T-helper 9 cell (primary cell): ENCODE measurements at regions not wholly inside any gene's neighbourhood (a gene's known extent, or its start where the extent isn't known, plus 50 kb on each side); places are given as distances from the start of the nearest gene placed in this dataset.

Experiments used
- DNase-seq: peaks from one replicate; pipeline ENCODE4 v3.0.0-alpha.2; 2020

DNA sequence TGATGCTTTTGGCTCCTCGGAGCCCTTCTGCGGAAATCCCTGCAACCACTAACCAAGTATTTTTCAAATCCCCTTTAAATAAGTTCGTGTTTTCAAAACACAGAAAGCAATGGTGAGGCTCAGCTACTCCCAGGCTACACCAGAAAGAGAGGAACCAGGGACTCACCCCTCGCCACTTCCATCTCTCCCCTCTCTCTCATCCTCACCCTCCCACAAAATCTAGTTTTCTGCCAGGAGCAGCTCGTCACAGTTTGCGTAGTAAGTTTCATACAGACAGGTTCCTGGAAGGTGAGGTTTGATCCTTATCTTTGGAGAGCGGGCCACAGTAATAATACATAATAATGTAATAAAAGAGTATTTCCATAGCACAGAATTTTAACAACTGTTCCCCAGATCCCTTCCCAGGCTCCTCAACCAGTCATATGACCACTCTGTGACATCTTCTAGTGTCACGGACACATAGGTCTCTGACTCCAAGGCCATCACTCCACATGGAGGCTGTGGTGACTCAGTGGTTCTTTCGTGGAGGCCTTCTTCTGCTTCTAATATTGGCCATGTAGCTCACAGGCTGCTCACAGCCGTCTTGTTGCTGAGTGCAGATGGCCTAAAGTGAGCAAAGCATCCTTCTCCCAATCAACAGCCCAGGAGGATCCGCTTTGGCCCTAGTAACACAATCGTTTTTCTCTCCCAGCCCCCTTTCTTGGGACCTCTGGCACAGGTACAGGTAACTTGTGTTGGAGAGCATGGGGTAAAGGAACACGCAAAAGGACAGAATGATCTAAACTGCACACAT, 295.7 kb downstream of the CDC5L start:
- no peak for DNase-seq

DNA sequence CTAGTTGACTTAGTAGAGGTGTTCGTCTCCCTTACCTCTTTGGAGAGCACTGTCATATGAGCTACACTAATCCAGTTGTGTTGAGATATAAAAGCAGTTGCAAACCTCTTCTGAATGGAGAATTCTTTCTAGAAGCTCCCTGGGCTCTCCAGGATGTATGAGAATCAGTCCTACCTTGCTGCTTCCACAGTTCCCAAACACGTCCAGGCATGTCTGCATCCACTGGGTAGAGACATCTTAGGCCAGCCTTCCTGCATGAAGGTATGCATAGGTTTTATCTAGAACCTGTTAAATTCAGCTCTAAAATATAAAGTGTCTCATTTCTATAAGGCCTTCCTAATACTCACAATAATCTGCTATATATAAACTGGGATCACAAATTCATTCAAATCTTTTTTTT, 297.7 kb downstream of the CDC5L start:
- DNase-seq: no peak

DNA sequence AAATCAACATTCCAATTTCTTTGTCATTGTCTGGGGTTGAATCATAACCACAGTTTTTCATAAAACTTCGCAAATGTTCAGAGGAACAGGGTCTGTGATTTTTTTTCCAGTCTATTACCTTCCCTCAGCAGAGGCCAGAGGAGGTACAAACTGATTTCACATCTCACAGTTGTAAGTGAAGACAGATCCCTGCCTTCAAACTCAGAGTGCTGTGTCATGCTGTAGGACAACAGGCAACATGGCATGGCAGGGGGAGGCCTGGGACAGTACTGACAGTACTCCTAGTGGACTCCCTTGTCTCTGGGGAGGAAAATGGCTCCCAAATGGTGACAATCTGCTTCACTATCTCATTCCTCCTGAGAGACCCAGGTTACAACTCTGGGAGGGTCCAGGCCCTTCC, 308.6 kb downstream of the CDC5L start:
- DNase-seq: no peak

DNA sequence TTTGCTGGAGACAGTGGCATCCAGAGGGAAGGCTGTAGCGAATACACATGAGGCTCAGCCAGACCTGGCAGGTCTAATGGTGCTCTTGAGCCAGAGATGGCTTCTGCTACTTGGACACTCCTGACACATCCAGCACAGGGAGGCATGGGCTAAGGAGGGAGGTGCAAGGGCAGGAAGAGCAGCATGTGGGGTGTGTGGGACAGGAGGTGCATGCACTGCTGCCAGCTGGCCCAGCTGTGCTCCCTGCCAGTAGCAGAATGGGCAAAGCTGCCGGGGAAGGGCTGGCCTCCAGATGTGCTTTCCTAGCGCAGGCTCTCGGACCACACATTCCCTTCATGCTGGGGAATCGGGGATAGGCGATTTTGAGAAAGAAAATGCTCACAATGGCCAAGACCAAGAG, 309.2 kb downstream of the CDC5L start:
- no peak for DNase-seq

DNA sequence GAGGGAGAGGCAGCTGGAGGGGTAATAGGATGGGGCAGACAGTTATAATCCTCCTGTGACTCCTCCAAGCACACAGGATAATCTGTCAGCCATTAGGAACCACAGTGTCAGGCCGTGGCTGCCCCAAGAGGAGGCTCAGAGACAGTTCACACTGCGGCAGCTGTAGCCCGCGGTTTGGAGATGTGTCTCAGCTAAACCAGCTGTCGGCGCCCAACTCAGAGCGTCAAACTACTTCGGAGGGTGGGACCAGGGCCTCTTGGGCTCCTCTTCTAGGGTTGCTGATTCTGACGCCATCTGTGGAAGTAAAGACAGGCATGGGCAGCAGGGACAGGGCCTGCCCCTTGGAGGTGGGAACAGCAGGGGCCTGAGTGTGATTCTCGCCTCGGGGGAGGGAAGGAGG, 309.8 kb downstream of the CDC5L start:
- no peak for DNase-seq

DNA sequence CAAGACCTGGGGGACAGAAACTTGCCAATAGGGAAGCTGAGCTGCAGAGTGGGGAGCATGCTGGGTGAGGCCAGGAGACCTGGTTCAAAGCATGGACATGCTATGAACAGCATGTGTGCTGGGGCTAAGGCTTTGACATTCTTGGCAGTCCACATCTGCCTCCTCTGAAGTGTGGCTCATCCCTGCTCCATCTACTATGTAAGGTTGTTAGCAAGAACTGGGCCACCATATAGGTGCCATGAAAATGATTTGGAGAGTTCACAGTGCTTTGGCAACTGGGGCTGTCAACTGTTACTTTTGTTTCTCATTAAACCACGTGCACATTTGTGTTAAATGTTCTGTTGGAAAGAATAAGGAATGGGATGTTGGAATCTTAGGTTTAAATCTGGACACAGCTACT, 311.1 kb downstream of the CDC5L start:
- DNase-seq: no peak

DNA sequence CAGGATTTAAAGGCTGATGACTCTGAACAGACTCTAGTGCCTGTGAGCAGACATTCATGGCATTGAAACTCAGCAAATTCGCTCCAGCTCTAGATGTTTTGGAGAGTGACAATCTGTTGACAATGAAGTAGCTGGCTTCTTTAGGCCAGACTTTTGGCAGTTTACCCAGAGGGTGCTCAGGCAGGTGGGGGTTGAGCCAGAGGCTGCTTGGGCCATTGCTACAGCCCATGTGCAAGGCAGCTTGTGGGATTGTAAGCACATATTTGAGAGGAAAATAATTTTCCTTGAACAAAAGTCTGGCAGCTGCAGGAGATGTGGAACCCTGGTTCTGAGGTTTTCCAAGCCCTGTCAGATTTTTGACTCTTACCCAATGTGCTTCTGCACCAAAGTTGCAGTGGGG, 311.6 kb downstream of the CDC5L start:
- no peak for DNase-seq

DNA sequence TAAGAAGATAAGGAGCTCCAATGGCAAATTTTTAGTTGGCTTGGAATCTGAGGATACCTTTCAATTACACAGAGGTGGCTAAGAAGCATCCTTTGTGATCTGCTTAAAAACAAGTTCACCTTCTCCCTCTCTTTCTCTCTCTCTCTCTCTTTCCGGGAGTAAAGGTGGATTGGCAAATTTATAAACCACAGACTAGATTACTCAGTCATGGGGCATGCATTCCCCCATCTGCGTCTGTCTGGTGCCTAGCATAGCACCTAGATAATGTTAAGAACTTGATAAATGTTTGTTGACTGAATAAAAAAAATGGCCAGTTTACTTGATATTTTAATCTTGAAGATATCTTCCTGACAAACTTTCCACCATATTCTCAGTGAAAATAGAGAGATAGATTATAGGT, 312.3 kb downstream of the CDC5L start:
- DNase-seq: no peak

DNA sequence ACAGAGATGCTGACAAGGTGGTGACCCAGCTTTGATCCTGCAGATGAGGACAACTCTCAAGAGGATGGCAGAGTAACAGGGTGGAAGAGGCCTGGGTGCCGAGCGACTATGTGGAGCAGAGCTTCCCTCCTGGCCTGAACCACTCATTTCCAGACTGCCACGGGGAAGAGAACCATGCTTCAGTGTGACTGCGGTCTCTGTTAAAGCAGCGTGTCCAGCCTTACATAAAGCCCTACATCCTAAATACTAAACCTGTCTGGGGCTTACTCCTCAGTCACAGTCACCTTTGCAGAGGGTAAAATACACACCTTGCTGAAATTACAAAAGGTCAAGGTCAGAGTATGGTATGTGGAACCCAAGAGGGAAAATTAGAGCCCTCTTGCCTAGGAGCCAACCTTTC, 312.9 kb downstream of the CDC5L start:
- no peak for DNase-seq

DNA sequence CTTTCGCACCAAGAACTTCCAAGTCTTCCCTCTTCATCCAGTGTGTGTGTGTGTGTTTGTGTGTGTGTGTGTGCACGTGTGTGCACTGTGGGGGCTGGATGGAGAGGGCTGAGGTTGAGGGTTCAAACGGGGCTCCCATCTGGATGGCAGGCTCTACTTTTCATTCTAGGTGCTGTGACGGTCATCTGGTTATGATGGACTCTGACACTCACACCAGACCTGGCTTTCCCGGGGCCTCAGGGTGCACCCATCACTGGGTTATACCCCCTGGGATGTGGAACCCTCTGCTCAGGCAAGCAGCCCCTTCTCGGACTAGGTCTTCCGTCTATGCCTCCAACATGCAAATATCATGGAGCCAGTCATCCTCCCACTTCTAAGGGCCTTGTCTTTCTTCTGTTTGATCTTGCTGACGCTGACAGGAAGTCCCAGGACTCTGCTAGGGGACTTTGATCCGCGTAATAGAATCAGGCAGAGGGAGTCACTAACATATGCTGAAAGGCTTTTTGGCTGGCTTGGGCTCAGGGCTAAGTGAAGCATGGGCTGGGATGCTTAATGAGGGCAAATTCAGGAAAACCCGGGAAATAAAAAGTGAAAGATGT, 313.6 kb downstream of the CDC5L start:
- no peak for DNase-seq

DNA sequence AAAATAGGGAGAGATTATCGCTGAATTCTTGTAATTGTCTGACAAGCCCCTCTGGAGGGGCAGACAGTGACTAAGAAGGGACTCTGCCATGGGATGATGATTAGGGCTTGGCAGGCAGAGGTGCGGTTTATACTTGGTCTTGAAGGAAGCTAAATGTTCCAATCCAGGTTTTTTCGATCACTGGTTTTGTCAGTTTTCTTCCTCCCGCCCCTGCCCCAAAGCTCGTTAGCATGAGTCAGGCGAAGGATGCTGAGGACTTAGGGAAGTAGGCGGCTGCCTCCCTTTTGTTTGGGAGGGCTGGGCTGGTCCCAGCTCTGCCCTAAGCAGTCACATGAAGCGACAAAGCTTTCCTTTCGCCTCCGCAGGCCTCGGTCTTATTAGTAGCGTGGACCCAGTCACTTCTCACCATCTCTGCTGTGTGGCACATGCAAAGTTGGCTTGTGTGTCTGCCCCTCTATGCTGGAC, 314.2 kb downstream of the CDC5L start:
- no peak for DNase-seq

DNA sequence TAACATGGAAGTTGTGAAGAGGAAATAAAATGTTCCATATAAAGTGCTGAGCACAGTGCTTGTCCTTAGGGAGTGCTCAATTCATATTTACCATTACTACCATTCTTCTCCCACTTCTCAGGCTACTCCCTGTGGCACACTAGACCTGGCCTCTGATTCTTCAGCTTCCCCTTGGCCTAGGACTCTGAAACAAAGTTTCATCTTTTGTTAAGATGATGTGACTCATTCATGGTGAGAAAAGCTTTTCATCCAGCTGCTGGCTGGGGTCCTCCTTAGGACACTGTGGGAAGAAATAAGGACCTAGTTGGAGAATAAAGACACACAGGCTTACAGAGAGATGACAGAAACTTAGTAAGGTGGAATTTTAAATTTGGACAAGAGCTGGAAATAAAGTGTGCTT, 314.8 kb downstream of the CDC5L start:
- DNase-seq: no peak

DNA sequence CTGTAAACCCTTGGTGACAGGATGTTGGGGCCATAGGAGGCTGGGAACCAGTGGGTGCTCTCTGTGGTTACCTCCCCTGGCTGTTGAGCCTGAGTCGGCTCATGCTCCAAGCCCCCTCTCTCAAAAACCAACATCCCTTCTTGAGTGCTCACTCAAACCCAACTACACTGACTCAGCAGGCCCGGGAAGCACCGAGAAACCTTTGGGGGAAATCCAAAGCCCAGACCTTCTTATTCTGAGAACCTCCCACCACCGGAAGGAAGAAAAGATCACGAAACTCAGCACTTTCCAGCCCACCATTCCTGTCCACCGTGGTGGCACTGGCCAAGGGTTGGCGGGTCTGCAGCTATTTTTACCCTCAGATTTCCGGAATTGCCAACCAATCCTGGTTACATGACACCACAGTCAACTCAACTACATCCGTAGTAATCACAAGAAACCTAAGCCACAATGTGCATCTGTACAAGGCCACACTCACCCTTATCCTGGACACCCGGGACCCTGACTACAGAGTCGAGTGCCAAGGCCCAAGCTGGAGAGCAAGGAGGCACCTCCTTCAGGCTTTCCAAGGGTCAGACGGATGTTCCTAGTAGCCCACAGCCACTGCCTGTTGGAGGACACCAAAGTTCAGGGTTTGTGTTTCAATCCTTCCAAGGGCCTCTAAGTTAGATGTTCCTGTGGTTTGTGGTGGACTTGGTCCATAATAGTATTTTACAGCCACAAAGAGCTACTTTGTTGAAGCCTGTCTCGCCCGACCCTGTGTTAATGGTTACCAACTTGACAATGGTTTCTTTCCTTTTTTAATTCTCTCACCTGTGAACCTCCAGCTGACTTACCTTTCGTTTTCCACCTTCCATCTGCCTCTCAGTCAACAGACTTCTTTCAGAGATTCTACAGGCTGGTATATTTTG, 317.0 kb downstream of the CDC5L start:
- DNase-seq: no peak

DNA sequence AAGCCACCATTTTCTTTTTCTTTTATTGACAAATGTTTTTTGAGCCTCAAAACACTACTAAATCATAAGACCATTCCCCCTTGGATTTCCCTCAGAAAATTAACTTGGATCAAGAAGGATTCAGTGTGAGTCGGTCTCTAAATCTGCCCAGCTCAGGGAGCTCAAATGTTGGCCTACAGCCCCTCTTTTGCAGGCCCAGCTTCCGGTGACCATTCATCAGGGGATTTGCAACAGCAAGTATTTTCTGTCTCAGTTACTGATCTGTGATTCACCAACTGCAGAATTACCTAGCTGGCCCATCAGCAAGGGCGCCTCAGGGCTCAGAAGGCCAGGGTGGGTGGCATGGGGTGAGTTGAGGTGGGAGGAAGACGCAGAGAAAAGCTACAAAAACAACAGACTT, 318.1 kb downstream of the CDC5L start:
- DNase-seq: no peak

DNA sequence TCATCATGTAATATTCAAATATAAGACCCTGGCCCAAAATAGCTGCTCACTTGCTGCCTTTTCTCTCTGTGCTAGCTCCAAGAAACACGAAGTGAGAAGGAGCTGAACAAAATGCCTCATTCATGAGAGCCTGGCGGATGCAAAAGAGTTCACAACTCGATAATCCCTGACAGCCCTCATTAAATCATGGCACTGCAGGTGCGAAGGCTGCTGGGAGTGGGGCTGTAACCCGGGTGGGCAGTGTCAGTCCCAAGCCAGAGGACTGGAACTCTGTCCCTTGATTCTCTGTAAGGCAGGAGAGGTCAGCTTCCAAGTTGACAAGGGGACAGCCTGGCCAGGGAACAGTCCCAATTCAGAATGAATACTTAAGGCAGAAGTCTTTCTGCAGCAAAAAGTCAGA, 318.5 kb downstream of the CDC5L start:
- no peak for DNase-seq

DNA sequence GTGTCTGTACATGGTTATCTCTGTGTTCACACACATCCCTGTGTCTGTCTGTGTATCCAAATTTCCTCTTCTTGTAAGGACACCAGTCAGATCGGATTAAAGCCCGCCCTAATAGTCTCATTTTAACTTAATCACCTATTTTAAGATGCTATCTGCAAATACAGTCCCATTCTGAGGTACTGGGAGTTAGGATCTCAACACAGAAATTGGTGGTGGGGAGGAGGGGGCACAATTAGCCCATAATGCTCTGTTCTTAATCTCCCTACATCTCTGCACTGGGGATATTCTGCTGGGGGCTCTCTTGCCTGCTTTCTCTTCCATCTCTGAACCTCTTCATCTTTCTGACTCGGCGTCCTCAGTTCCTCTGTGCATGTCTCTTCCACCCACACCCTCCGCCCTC, 320.7 kb downstream of the CDC5L start:
- DNase-seq: no peak

DNA sequence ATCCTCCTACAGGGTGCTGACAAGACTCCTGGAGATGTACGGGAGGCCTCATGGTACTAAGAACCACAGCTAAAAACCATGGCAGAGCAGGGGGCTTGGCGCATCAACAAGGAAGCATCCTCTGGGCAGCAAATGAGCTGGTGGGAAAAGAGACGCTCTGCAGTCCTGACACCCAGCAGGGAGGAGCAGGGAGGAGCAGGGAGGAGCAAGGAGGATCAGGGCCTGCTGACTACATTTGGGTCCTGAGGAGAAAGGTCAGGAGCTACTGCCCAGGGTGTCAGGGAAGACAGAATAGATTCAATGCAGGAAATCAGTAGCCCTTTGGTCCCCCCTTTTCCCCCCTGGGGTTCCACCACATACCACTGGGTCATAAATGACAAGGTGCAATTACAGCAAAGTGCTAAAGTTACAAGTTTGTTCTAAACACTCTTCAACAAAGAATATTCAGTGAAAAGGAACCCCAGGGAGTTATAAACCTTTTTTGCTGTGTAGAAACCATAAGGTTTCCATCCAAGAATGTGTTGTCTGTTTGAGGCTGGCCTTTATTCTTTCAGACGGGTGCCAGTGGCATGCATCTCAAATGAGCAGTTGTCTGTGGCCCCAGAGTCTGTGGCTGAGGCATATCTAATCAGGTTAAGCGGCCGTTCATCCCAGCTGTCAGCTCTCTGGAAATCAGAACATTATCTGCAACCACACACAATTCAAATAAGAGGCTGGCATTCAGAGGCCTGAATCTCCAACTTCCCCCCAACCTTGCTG, 325.0 kb downstream of the CDC5L start:
- DNase-seq: no peak

DNA sequence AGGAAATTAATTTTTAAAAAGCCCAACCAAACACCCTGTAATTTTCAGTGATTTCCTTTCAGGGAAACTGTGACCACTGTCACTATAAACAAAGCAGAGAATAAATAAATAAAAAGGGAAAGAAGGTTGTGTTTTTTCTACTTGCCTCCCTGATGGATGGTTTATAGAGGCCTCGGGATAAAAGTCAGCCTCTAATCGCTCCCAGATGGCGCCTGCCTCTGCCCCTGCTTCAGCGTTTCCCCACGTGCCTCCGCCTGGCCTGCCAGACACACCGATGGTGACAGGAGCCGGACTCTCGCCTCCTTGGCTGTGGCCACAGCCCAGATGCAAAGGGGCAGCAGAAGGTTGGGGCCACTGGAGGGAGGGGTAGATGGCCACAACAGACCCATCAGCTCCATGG, 327.7 kb downstream of the CDC5L start:
- DNase-seq: no peak

DNA sequence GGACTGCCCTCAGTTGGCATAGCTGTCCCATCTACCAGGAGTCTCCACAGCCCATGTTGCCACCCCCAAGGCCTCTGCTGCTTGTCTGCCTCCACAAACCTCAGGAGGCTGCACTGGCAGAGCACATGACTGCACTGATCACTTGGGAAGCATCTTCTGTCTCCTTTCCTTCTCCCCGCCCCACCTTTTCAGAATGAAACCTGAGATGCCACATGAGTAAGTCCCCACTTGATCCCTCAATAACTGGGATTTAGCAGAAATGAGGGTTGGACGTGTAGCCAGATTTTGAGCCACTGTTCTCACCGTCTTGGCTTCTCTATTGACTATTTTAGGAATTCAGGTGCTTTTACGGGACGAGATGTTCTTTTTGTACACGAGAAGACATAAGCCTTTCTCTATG, 328.4 kb downstream of the CDC5L start:
- DNase-seq: no peak

DNA sequence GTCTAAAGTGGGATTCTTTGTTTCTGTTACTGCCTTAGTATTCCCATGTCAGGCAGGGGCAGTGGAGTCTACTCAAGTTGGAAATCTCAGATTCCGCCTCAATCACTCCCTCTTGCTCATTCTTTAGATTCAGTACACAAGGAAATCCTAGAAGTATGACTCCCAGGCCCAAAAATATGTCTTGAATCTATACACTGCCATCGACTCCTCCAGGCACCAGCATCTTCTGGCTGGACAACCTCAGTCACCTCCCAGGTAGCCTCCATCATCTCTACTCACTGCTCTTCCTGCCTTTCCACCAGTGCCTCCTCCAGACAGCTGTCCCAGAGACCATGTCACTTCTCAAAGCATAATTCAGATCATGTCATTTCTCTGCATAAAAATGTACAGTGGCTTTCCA, 329.9 kb downstream of the CDC5L start:
- DNase-seq: no peak

DNA sequence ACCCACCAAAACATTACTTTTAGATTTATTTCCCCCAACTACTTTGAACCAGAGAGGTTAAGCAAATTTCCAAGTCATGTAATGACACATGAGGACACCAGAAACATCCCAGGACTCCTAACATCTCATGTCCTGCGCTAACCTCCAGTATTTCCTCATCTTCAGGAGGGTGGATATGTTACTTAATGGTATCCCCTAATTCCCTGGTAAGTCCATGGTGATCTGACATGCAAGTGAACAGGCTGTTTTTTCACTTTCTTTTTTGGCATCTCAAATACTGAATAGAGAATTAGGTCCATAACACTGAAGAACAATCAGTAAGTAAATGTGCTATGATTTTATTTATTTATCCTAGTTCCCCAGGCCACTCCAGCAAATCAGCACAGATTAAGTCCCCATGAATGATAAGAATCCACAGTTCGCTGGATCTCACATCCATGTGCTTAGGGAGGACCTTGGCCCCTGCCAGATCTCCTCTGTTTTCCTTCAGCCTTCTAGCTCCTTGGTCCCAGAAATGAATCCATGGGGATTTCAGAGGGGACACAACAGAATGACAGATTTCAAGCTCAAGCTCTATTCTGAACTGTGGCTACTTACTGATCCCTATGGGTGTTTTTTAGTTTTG, 334.6 kb downstream of the CDC5L start:
- no peak for DNase-seq

DNA sequence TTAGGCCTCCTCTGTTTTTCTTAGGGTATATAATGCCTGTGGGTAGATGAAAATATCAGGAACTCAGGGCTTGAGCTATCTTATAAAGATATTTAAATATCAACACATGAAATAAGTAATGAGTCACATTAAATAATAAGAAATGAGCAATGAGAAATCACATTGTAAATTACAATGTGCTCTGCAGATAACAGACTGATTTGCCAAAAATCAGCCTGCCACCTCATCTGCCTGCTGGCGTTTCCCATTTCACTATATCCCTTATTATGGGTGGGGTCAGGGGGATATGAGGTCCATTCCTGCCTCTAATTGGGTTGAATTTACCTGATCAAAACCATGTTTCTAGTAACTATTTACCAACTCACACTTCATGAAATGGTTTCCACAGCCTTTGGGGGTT, 335.2 kb downstream of the CDC5L start:
- no peak for DNase-seq
